GM12873 (cell line): ENCODE measurements at regions not wholly inside any gene's neighbourhood (a gene's known extent, or its start where the extent isn't known, plus 50 kb on each side); places are given as distances from the start of the nearest gene placed in this dataset.

Experiments
- CTCF ChIP-seq: IDR thresholded peaks from 2 replicates; pipeline ENCODE4 v1.5.1; 2012; ENCODE audit warnings: low read depth, mild to moderate bottlenecking, moderate library complexity, low read length, control low read depth; ENCODE audit not compliant: insufficient read depth; ENCODE audit errors: missing control alignments

GRCh38 chr1:8191474-8191873 lies 126.4 kb upstream of the SLC45A1 start:
- TF ChIP-seq CTCF, result no peak

GRCh38 chr1:8189931-8190483 lies 127.9 kb upstream of the SLC45A1 start:
- no peak for TF ChIP-seq CTCF

GRCh38 chr1:8185400-8185799 lies 132.5 kb upstream of the SLC45A1 start:
- TF ChIP-seq CTCF, result no peak

DNA sequence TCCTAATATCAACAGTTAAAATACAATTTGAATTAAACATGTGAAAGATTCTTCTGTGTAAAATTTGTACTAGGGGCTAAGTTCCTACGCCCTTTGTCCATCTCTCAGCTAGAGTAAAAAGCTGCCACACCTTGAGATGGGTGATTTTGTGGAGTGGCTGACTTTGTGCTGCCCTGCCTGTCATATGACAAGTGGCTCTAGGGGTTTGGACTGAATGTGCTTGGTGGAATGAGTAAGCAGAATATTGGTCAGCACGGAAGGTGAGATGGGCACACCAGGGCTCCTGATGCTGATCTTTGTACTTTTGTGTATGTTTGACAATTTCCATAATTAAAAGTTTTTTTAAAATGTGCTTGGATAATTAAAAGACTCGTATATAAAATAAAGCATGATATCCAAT lies 133.6 kb upstream of the SLC45A1 start:
- TF ChIP-seq CTCF, result no peak

GRCh38 chr1:8182034-8182761 lies 135.7 kb upstream of the SLC45A1 start:
- no peak for TF ChIP-seq CTCF

DNA sequence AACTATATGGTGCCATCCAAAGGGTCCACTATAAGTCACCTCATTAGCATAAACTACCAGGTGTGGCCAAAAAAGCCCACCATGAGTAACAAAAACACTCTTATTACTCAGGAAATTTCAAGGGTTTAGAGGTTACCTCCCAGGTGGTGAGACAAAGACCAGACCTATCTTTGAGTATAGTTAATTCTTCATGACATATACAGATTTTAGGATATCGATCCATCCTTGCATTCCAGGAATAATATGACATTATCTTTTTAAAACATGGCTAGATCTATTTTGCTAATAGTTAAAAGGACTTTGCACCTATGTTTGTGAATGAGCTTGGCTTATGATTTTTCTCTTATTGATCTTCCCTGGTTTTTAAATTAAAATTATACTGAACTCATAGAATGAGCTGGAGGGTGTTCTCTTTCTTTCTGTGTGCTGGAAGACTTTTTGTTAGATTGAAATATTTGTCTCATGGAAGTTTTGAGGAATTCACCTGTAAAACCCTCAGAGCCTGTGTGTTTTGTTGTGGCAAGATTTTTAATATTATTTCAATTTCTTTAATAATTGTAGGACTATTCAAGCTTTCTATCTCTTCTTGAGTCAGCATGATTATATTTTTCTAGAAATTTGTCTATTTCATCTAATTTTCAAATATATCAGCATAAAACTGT lies 138.7 kb upstream of the SLC45A1 start:
- TF ChIP-seq CTCF, result no peak

DNA sequence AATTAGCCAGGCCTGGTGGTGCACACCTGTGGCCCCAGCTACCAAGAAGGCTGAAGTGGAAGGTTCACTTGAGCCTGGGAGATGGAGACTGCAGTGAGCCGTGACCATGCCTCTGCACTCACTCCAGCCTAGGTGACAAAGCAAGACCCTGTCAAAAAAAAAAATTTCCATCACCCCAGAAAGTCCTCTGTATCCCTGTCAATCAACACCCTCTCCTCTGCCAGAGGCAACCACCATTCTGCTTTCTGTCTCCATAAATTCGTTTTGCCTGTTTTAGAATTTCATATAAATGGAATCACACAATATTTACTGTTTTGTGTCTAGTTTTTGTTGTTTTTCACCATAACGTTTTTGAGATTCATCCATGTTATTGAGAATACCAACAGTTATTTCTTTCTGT lies 141.6 kb upstream of the SLC45A1 start:
- TF ChIP-seq CTCF, result no peak
